C4-2B (cell line): ENCODE measurements at regions not wholly inside any gene's neighbourhood (a gene's known extent, or its start where the extent isn't known, plus 50 kb on each side); places are given as distances from the start of the nearest gene placed in this dataset.

Experiments used
- H3K27ac ChIP-seq: fragments of 450-650 bp; 2 replicates; pipeline ENCODE4 v1.5.1; 2017
- ZFX ChIP-seq: fragments of 450-650 bp; IDR thresholded peaks from 2 replicates; pipeline ENCODE4 v1.6.1; 2017
- TF ChIP-seq, protein P1 (sequence below): fragments of 450-650 bp; conservative IDR thresholded peaks from 2 replicates; pipeline ENCODE4 v1.5.1; 2017; ENCODE audit warnings: mild to moderate bottlenecking

- no peak overlapping the region for H3K27ac ChIP-seq
- TF ChIP-seq ZFX, result no peak
- TF ChIP-seq, protein P1, sequence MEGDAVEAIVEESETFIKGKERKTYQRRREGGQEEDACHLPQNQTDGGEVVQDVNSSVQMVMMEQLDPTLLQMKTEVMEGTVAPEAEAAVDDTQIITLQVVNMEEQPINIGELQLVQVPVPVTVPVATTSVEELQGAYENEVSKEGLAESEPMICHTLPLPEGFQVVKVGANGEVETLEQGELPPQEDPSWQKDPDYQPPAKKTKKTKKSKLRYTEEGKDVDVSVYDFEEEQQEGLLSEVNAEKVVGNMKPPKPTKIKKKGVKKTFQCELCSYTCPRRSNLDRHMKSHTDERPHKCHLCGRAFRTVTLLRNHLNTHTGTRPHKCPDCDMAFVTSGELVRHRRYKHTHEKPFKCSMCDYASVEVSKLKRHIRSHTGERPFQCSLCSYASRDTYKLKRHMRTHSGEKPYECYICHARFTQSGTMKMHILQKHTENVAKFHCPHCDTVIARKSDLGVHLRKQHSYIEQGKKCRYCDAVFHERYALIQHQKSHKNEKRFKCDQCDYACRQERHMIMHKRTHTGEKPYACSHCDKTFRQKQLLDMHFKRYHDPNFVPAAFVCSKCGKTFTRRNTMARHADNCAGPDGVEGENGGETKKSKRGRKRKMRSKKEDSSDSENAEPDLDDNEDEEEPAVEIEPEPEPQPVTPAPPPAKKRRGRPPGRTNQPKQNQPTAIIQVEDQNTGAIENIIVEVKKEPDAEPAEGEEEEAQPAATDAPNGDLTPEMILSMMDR, result no peak
These were observed 250.6 kb upstream of the MAP3K1 start for GRCh38 chr5:56564541-56565282.

GRCh38 chr5:56561455-56561854, 253.9 kb upstream of the MAP3K1 start:
- H3K27ac ChIP-seq, result no peak overlapping the region
- TF ChIP-seq, protein P1, result no peak
- no peak for TF ChIP-seq ZFX

GRCh38 chr5:56558131-56558745, 257.1 kb upstream of the MAP3K1 start:
- TF ChIP-seq ZFX, result no peak
- H3K27ac ChIP-seq, result no peak overlapping the region

DNA sequence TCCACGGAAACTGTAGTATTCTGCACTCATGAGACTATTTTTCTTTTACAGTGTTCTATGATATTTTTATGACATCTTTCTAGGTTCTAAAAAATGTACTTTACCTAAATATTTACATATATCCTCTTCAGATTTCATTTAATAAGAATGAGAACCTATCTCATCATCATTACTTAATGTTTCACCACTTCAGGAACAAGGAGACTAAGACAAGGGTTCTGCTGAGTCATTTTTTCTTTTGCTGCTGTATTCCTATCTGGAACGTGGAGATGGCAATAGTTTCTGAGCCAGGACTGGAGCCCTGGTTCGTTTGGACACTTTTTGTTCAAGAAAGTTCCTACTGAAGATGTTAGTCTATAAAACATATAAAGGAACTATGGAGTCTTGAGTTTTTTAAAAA, 258.2 kb upstream of the MAP3K1 start:
- TF ChIP-seq ZFX, result no peak
- no peak overlapping the region for H3K27ac ChIP-seq

GRCh38 chr5:56552612-56553268, 262.6 kb upstream of the MAP3K1 start:
- TF ChIP-seq ZFX, result no peak
- TF ChIP-seq, protein P1, result no peak
- no peak overlapping the region for H3K27ac ChIP-seq

- no peak for TF ChIP-seq ZFX
- TF ChIP-seq, protein P1, result no peak
- no peak overlapping the region for H3K27ac ChIP-seq
These were observed 265.1 kb upstream of the MAP3K1 start for GRCh38 chr5:56550227-56550626.

DNA sequence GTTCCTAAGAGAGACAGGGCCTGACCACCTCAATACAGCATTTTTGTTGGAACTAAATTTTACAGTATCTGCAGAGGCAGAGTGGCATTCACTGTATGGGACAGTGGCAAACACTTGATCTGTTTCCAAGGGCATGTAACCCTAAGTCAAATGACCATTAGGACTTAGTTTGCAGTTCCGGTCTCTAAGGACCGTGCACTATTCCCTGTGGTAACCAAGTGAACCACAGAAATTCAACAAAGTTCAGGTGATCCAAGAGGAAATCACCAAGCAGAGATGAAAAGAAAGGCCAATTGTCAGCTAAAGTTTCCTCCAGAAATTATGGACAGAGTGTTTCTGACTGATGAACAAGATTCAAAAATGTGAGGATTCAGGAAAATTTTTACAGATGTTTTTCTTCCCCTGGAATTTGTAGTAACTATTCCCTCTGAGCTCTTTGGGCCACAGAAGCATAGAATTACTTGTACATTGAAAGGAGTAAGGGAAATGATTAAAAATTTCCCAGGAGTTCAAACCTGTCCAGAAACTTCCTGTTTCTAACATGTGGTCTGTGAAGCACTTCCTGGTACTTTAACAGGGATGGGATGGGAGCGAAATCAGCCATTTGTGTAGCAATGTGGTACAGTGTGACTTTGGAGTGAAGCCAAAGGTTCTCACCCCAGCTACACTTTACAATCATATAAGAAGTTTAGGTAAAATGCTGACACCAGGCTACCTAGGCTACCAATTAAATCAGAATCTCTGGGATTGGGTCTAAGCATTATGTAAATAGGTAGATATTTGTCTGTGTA, 266.1 kb upstream of the MAP3K1 start:
- no peak for TF ChIP-seq ZFX
- TF ChIP-seq, protein P1, result no peak

GRCh38 chr5:56545016-56545415, 270.3 kb upstream of the MAP3K1 start:
- TF ChIP-seq, protein P1, result no peak
- TF ChIP-seq ZFX, result no peak
- no peak overlapping the region for H3K27ac ChIP-seq

More for the DNA sequence above, 266.1 kb upstream of the MAP3K1 start:
- H3K27ac ChIP-seq, result no peak overlapping the region
